ENCODE measurements at regions not wholly inside any gene's neighbourhood (a gene's known extent, or its start where the extent isn't known, plus 50 kb on each side); places are given as distances from the start of the nearest gene placed in this dataset.

GRCh38 chr14:101481557-101481956 lies 79.7 kb upstream of the DIO3 start:
- TF ChIP-seq CTCF (IDR thresholded peaks at IDR 0.05) (no peak), REST (IDR thresholded peaks at IDR 0.05; ENCODE audit: insufficient read depth in 1 of 2, low read depth in 2 of 2, low read length in 1 of 2) (no peak)

Data from Panc1 (cell line).